GM18508 (cell line): ENCODE measurements at regions not wholly inside any gene's neighbourhood (a gene's known extent, or its start where the extent isn't known, plus 50 kb on each side); places are given as distances from the start of the nearest gene placed in this dataset.
"Not testable (repeated sequence)": the region's sequence is repeated elsewhere in the genome, so short reads cannot be mapped to it uniquely, and the experiment has no call there.

ENCODE experiments used
- ATAC-seq: cut with Tn5 transposase; IDR thresholded peaks from one replicate; pipeline ENCODE4 v1.9.1; 2021; ENCODE audit warnings: moderate number of reproducible peaks; ENCODE audit not compliant: insufficient read depth, unreplicated experiment

DNA sequence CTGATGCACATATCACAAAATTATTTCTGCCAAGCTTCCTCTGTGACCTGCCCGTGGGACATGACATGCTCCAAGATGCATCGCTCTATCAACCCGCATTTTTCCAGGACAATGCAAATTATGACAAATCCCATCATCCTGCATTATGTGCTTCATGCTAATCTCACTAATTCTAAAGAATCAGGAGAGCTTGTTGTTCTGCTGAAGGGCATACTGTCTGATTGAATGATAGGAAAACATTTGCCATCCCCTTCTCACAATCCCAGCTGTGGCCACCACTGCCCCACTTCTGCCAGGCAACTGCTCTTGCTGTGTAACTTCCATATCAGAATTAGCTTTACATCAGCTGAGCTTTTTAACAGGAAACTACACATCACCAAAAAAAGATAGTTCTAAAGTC, 203.5 kb upstream of the NANOGP8 start:
- no peak for ATAC-seq

DNA sequence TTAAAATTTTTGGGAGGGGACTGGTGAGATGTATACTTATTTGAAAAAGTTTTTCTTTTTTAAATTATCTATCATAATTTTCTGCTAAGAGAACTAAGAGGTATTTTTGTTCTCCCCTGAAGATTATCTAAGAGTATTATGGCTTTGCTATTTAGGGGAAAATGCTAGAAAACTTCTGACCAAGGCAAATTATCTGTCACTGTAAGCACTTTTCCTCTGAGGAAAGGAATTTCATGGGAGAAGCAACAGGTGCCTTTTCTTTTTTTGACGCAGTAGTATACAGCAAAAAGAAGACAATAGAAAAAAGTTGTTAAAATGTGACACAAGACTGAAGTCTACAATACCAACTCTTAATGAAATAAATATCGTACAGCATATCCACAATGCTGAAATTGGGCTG, 201.6 kb upstream of the NANOGP8 start:
- no peak for ATAC-seq

DNA sequence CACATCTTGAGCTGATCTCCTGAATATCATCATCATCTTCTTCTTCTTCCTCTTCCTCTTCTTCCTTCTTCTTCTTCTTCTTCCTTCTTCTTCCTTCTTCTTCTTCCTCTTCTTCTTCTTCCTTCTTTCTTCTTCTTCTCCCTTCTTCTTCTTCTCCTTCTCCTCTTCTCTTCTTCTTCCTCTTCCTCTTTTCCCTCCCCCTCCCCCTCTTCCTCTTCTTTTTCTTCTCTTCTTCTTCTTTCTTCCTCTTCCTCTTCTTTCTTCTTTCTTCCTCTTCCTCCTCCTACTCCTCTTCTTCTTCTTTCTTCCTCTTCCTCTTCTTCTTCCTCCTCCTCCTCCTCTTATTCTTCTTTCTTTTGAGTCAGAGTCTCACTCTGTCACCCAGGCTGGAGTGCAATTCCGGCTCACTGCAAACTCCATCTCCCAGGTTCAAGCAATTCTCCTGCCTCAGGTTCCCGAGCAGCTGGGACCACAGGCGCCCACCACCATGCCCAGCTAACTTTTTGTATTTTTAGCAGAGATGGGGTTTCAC, 197.9 kb upstream of the NANOGP8 start:
- ATAC-seq: no peak

DNA sequence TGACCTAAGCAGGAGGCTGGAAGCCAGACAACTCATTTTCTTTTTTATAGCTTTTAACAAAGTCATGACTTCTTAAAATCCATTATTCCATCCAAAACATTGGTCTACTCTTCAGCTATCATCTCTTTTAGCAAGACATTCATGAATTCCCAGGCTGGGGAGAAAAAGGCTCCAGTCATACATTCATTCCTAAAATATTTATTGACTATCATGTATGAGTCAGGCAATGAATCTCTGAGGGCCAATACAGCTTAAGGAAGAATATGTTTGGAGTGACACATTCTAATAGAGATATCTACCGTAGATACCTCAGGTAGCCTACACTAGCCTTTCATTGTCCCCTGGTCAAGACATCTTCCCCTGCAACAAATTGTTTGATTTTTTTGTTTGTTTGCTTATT, 196.4 kb upstream of the NANOGP8 start:
- ATAC-seq: no peak

DNA sequence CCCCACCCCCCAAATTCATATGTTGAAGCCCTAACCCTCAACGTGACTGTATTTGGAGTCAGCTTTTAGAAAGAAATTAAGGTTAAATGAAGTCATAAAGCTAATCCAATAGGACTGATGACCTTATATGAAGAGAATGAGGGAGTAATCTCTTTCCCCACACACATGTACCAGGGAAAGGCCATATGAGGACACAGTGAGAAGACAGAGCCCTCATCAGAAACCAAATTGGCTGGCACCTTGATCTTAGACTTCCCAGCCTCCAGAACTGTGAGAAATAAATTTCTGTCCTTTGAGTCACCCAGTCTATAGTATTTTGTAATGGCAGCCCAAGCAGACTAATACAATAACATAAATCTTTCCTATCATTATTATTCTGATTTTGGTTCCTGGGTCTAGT, 194.7 kb upstream of the NANOGP8 start:
- ATAC-seq: no peak

DNA sequence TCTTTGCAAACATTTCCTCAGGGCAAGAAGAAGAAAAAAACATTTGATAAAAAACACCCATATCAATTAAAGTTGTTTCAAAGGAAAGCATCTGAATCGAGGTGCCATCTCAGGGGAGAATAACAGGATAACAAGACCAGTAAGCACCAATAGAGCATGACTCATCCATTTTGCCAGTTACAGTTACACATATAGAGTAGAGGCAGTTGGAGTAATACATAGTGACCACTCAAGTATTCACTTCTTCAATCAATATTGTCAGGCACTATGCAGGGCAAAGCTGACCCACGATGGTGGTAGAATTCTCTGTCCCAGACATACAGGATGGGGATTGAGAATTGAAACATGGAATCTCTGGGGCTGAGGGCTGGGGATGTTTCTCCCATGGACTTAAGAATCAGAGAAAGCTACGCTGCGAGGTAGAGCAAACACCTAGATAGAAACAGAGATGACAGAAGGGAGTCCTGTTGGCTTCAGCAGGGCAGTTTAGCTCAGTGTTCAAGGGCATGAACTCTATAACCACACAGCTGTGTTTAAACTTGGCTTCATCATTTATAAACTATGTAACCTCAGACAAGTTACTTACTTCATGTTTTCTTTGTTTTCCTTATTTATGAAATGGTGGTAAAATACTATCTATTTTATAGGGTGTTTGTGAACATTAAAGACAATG, 186.4 kb upstream of the NANOGP8 start:
- ATAC-seq: no peak

DNA sequence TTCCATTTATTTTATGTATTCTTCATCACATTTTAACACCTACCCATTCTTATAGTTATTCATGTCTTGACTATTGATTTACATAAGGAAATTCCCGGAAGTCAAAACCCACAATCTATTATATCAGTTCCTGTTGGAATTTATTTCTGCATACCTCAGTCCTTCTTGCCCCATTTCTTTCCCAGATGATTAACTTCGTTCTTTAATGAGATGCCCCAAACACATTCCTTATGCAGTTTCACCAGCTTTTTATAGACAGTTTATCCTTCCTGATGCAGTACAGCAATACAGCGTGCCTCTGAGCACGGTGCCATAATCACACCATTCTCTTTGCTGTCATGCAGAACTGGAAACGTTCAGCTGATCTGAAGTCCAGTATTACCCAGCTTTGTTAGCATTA, 175.8 kb upstream of the NANOGP8 start:
- no peak for ATAC-seq

DNA sequence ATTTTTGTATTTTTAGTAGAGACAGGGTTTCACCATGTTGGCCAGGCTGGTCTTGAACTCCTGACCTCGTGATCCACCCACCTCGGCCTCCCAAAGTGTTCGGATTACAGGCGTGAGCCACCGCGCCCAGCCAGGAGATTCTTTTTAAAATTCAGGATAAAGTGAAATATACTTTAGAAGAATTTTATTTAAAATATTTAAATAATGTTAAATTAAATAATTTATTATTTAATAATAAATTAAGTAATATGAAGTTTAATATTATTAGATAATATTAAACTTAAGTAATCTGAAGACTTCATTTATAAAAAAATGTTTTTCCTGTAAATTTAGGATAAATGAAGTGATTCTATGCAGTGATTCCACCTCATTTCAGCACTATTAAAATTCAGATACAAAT, 175.2 kb upstream of the NANOGP8 start:
- ATAC-seq: not testable (repeated sequence)

DNA sequence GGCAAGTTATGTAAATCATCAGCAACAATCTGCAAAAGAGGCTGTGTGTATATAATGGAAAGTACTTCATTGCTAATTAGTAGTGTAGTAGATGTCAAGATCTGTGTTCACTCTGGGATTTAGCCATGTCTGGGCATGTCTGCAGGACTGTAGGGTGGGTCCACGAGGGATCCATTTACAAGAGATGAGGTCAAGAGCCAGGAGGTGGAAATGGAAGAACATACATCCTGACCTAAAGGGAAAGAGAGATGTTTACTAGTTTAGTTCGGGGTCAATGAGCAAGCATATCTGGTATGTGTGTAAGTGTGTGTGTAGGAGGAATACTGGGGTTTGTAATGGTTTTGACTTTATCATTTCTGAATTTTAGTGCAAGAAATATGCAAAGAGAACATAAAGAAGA, 171.5 kb upstream of the NANOGP8 start:
- no peak for ATAC-seq

DNA sequence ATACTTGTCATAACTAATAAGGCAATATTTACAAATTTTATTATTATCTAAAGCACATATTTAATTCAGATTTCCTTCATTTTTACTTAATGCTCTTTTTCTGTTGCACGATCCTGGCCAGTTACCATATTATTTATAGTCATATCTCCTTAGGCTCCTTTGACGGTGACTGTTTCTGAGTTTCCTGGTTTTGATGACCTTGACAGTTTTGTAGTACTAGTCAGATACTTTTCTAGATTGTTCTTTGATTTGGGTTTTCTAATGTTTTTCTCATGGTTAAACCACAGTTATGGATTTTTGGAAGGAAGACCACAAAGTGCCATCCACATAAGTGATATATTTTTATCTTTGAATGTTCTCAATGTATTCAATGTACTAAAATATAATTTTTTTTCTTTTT, 171.0 kb upstream of the NANOGP8 start:
- ATAC-seq: no peak

DNA sequence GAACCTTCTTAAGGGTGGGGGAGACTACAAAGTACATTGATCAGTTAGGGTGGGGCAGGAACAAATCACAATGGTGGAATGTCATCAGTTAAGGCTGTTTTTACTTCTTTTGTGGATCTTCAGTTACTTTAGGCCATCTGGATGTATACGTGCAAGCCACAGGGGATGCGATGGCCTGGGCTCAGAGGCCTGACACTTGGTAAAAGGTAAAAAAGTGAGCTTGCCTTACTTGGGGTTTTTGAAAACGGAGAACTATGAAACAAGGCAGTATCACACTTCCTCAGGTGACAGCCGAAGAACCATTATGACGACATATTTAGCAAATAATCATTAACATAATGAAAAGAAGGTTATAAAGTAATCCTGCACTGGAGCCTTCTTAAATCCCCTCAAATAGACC, 169.8 kb upstream of the NANOGP8 start:
- not testable (repeated sequence) for ATAC-seq

DNA sequence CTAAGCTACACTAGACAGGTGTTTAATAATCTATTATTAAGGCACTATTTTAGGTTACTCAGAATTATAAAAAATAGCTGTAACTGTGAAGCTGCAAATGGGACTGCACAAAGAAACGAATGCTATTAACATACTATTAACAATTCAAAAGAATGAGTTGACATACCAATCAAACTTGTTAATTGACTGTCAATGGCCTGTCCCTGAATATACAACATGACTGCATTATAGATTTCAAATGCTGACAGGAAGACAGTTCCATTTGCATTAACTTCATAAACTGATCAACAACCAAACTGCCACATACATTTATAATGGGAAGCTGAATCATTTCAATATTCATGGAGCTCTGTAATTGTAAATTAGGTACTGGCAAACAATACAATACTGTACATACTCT, 169.0 kb upstream of the NANOGP8 start:
- ATAC-seq: no peak

DNA sequence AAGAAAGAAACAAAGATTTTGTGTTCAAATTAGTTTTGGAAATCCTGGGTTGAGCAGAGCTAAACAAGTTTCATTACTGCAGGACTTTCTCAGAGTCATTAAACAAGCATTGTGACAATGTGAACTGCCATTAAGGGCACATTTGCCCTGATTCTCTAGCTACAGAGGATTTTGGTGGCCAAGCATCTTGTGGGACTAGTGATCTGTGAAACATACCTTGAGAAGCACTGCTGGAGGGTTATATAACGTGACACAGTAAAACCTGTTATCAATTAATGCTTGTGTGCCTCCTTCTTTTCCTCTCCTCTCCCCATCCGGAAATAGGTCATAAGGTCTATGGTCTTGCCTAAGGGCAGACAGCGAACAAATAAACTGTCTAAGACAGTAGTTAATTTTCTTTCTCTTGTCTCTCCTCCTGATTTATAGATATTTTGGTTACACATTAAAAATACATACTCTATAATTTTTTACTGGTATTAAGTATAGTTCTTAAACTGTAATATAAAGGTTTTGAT, 167.3 kb upstream of the NANOGP8 start:
- no peak for ATAC-seq

DNA sequence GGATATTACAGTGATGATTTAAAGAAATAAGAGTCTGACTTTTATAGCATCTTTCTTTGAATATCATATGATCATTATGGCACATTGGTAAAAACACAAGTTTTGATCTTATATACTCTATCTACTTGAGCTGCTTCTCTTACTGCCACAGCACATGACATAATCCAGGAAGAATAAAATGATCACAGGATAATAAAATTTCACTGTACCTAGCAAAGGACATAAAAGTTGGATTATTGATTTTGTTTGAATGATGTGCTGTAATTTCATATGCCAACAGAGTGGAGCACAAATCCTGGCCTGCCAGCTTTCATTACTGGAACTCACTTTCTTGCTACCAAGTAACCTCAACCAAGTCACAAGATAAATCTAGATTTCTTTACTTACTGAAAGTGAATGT, 162.1 kb upstream of the NANOGP8 start:
- ATAC-seq: no peak

DNA sequence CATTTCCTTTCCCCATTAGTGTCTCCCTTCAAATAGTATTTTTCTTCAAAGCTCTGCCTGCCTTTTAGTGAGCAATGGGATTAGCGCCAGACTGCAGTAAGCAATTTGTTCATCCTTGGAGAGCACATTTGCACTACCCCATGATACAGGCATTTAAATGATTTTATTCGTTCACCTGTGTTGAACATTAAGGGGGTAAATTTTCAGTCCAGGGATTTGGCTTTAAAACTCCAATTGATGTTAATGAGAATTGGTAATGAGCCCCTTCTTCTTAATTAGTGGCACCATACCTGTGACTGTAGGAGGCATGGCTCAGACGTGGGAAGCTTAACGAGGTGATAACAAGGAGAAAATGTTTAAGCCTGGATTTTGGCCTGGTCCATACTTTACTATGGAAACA, 161.4 kb upstream of the NANOGP8 start:
- no peak for ATAC-seq

DNA sequence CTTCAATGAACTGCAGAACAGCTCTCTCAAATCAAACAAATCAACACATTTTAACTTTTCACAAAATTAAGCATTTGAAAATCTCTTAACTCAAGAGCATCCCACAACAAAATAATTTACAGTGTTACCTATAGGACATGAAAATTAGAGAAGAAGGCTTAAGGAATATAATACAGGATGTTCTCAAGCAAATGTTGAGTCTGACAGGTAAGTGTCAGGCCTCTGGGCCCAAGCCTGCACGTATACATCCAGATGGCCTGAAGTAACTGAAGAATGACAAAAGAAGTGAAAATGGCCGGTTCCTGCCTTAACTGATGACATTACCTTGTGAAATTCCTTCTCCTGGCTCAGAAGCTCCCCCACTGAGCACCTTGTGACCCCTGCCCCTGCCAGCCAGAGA, 160.6 kb upstream of the NANOGP8 start:
- not testable (repeated sequence) for ATAC-seq

DNA sequence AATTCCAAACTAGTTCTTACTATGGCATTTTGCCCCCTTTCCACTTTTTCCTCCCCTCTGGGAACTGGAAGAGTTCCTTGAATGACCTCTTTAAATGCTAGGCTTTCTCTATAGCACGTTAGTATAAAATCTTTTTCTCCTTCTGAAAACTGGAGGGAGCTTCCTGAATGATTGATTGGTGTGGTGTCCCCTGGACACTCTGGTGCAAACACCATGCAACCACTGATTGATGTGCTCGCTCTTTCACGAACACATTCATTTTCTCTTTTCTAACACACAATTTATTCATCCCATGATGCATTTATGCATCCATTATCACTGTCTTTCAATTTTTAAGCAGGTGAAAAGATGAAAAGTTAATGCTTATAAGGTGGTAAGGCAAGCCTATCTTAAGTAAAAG, 159.1 kb upstream of the NANOGP8 start:
- ATAC-seq: no peak

DNA sequence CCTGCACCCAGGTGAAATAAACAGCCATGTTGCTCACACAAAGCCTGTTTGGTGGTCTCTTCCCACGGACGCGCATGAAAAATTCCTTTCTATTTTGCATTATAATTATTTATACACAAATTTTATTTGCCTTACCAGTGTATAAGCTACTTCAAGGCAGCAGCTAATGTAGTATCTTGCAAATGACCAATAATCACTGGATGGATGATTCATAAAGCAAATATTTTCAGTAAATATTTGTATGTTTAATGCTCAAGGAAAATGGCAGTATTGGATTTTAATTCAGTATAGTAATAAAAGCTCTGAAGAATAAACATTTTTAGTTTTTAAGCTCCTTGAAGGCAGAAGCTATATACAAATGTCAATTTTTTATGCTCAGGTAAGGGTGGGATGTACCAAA, 158.7 kb upstream of the NANOGP8 start:
- ATAC-seq: no peak

DNA sequence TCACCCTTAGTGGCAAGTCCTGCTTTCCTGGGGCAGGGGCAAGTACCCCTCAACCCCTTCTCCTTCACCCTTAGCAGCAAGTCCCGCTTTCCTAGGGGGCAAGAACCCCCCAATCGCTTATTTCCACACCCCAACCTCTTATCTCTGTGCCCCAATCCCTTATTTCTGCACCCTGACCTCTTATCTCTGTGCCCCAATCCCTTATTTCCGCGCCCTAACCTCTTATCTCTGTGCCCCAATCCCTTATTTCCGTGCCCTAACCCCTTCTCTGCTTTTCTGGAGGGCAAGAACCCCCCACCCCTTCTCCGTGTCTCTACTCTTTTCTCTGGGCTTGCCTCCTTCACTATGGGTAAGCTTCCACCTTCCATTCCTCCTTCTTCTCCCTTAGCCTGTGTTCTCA, 154.6 kb upstream of the NANOGP8 start:
- ATAC-seq: not testable (repeated sequence)

DNA sequence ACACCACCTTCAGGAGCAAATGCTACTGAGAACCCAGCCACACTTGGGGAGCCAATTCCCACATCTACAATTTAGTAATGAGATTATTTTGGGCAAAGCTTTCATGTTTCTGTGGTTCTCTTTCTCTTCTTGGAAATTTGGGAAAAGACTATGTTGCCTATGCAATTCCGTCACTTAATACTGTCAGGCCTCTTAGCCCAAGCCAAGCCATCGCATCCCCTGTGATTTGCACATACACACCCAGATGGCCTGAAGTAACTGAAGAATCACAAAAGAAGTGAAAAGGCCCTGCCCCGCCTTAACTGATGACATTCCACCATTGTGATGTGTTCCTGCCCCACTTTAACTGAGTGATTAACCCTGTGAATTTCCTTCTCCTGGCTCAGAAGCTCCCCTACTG, 153.4 kb upstream of the NANOGP8 start:
- not testable (repeated sequence) for ATAC-seq

DNA sequence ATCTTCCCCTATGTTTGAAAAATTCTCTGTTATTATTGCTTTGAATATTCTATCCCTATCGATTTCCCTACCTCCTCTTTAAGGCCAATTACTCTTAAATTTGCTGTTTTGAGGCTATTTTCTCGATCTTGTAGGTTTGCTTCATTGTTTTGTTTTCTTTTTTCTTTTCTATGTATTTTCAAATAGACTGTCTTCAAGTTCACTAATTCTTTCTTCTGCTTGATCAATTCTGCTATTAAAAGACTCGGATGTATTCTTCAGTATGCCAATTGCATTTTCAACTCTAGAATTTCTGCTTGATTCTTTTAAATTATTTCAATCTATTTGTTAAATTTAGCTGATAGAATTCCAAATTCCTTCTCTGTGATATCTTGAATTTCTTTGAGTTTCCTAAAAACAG, 144.0 kb upstream of the NANOGP8 start:
- no peak for ATAC-seq

DNA sequence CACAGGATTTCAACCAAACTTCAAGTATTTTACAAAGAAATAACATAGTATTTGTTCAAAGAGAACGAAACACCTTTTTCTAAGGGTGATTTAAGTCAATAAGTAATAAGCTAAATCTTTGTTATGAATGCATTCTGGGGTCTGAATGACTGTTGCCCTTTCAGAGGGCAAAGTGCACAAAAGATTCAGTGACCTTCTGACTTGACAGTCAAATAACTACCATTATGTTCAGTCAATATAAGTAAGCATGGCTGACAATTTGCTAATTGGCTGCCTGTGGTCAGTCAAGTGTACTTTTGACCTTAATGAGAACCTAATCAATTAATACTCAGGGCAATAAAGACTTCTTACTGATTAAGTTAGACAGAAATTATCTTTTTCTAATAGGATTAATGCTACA, 133.1 kb upstream of the NANOGP8 start:
- no peak for ATAC-seq
